H9 (cell line): ENCODE measurements at regions not wholly inside any gene's neighbourhood (a gene's known extent, or its start where the extent isn't known, plus 50 kb on each side); places are given as distances from the start of the nearest gene placed in this dataset.
"Not testable (repeated sequence)": the region's sequence is repeated elsewhere in the genome, so short reads cannot be mapped to it uniquely, and the experiment has no call there.

ENCODE experiments used
- DNase-seq: peaks from one replicate; pipeline ENCODE4 v3.0.0-alpha.2; 2017
- H2AFZ ChIP-seq: one replicate; pipeline ENCODE4 v1.6.1; 2013; ENCODE audit warnings: mild to moderate bottlenecking, low read length, control low read depth, moderate library complexity
- H2AK5ac ChIP-seq: 2 replicates; pipeline ENCODE4 v1.6.1; 2013; ENCODE audit warnings: low read length, control low read depth, mixed read lengths; ENCODE audit not compliant: insufficient read length
- H2BK120ac ChIP-seq: one replicate; pipeline ENCODE4 v1.6.1; 2013; ENCODE audit warnings: low read depth, mild to moderate bottlenecking, low read length, control low read depth, inconsistent platforms; ENCODE audit not compliant: poor library complexity, severe bottlenecking
- H2BK12ac ChIP-seq: 2 replicates; pipeline ENCODE4 v1.6.1; 2013; ENCODE audit warnings: low read length, control low read depth, mixed read lengths, low read depth; ENCODE audit not compliant: insufficient read length
- H2BK15ac ChIP-seq: 2 replicates; pipeline ENCODE4 v1.6.1; 2013; ENCODE audit warnings: low read depth, low read length, control low read depth
- H2BK20ac ChIP-seq: one replicate; pipeline ENCODE4 v1.6.1; 2013; ENCODE audit warnings: low read depth, mild to moderate bottlenecking, low read length, control low read depth, inconsistent platforms; ENCODE audit not compliant: poor library complexity, severe bottlenecking
- H2BK5ac ChIP-seq: 2 replicates; pipeline ENCODE4 v1.6.1; 2013; ENCODE audit warnings: low read length, control low read depth, mixed read lengths; ENCODE audit not compliant: insufficient read length
- H3K14ac ChIP-seq: 2 replicates; pipeline ENCODE4 v1.6.1; 2013; ENCODE audit warnings: low read length, control low read depth; ENCODE audit not compliant: insufficient read depth
- H3K18ac ChIP-seq: 2 replicates; pipeline ENCODE4 v1.6.1; 2013; ENCODE audit warnings: low read depth, mild to moderate bottlenecking, mixed read lengths, low read length, control low read depth; ENCODE audit not compliant: insufficient read length
- H3K23ac ChIP-seq: 2 replicates; pipeline ENCODE4 v1.6.1; 2013; ENCODE audit warnings: low read length, control low read depth, mixed read lengths, low read depth; ENCODE audit not compliant: insufficient read length
- H3K23me2 ChIP-seq: 2 replicates; pipeline ENCODE4 v1.6.1; 2013; ENCODE audit warnings: low read depth, mild to moderate bottlenecking, mixed read lengths, low read length, control low read depth; ENCODE audit not compliant: insufficient read length, poor library complexity, severe bottlenecking
- H3K27ac ChIP-seq: 2 replicates; pipeline ENCODE4 v1.5.1; 2013; ENCODE audit warnings: low read length, control low read depth, mixed read lengths, low read depth; ENCODE audit not compliant: insufficient read length
- H3K27me3 ChIP-seq: 2 replicates; pipeline ENCODE4 v1.6.1; 2013; ENCODE audit warnings: low read length, control low read depth, inconsistent platforms; ENCODE audit not compliant: insufficient read depth
- H3K4ac ChIP-seq: 2 replicates; pipeline ENCODE4 v1.6.1; 2013; ENCODE audit warnings: low read depth, mild to moderate bottlenecking, control low read depth, inconsistent platforms, low read length, moderate library complexity
- H3K4me1 ChIP-seq: 2 replicates; pipeline ENCODE4 v1.6.1; 2013; ENCODE audit warnings: low read length, control low read depth, inconsistent platforms; ENCODE audit not compliant: insufficient read depth
- H3K4me2 ChIP-seq: 2 replicates; pipeline ENCODE4 v1.6.1; 2013; ENCODE audit warnings: low read length, control low read depth, mixed read lengths; ENCODE audit not compliant: insufficient read length, insufficient read depth
- H3K56ac ChIP-seq: 2 replicates; pipeline ENCODE4 v1.6.1; 2013; ENCODE audit warnings: low read depth, mild to moderate bottlenecking, mixed read lengths, low read length, control low read depth; ENCODE audit not compliant: insufficient read length
- H3K79me1 ChIP-seq: 2 replicates; pipeline ENCODE4 v1.6.1; 2013; ENCODE audit warnings: low read depth, mild to moderate bottlenecking, moderate library complexity, low read length, control low read depth, inconsistent platforms; ENCODE audit not compliant: insufficient read depth, poor library complexity, severe bottlenecking
- H3K79me2 ChIP-seq: 2 replicates; pipeline ENCODE4 v1.6.1; 2013; ENCODE audit warnings: low read length, control low read depth, inconsistent platforms; ENCODE audit not compliant: insufficient read depth
- H3K9ac ChIP-seq: 2 replicates; pipeline ENCODE4 v1.6.1; 2013; ENCODE audit warnings: low read length, control low read depth, mixed read lengths; ENCODE audit not compliant: insufficient read length; ENCODE audit errors: extremely low read depth
- H3K9me3 ChIP-seq: one replicate; pipeline ENCODE4 v1.6.1; 2013; ENCODE audit warnings: low read depth, low read length, inconsistent platforms; ENCODE audit not compliant: control insufficient read depth
- H3T11ph ChIP-seq: one replicate; pipeline ENCODE4 v1.6.1; 2013; ENCODE audit warnings: mild to moderate bottlenecking, low read length, control low read depth, inconsistent platforms
- H4K20me1 ChIP-seq: one replicate; pipeline ENCODE4 v1.6.1; 2013; ENCODE audit not compliant: control insufficient read depth, insufficient read length, insufficient read depth
- H4K5ac ChIP-seq: 2 replicates; pipeline ENCODE4 v1.6.1; 2013; ENCODE audit warnings: low read depth, mild to moderate bottlenecking, mixed read lengths, low read length, control low read depth; ENCODE audit not compliant: insufficient read length
- H4K8ac ChIP-seq: replicated peaks from 2 replicates; pipeline ENCODE4 v1.6.1; 2013; ENCODE audit warnings: low read length, control low read depth, mixed read lengths, low read depth; ENCODE audit not compliant: insufficient read length
- H4K91ac ChIP-seq: 2 replicates; pipeline ENCODE4 v1.6.1; 2013; ENCODE audit warnings: low read depth, mild to moderate bottlenecking, moderate library complexity, mixed read lengths, low read length, control low read depth; ENCODE audit not compliant: insufficient read length
- H3K27ac Mint-ChIP-seq, 3 experiments: 2 replicates in 2 of 3; 3 replicates in 1 of 3; pipeline ENCODE4 v1.8.0; 2020 to 2021; ENCODE audit warnings: mixed read lengths in 3 of 3, mild to moderate bottlenecking in 1 of 3, moderate library complexity in 1 of 3
- H3K27me3 Mint-ChIP-seq: 2 replicates; pipeline ENCODE4 v1.8.0; 2021; ENCODE audit warnings: low read depth, mild to moderate bottlenecking, moderate library complexity, mixed read lengths
- H3K36me3 Mint-ChIP-seq, 3 experiments: 2 replicates in 2 of 3; 3 replicates in 1 of 3; pipeline ENCODE4 v1.8.0; 2020 to 2021; ENCODE audit warnings: low read depth in 3 of 3, mixed read lengths in 3 of 3; ENCODE audit not compliant: insufficient read depth in 1 of 3
- H3K4me1 Mint-ChIP-seq, 2 experiments: 2 replicates each; pipeline ENCODE4 v1.8.0; 2020; ENCODE audit warnings: mixed read lengths in 2 of 2
- H3K4me3 Mint-ChIP-seq, 2 experiments: 2 replicates in 1 of 2; 3 replicates in 1 of 2; pipeline ENCODE4 v1.8.0; 2020 to 2021; ENCODE audit warnings: mild to moderate bottlenecking in 2 of 2, mixed read lengths in 2 of 2, moderate library complexity in 1 of 2
- H3K9me3 Mint-ChIP-seq, 2 experiments: 2 replicates in 1 of 2; 3 replicates in 1 of 2; pipeline ENCODE4 v1.8.0; 2020; ENCODE audit warnings: mild to moderate bottlenecking in 2 of 2, mixed read lengths in 2 of 2, moderate library complexity in 1 of 2
- WGBS: extraction: QIAGEN DNeasy Blood & Tissue Kit; methylation state at CpG from one replicate; pipeline ENCODE4 v1.1.7; 2013; ENCODE audit warnings: missing lambda C conversion rate, low lambda C conversion rate, mixed read lengths; ENCODE audit not compliant: insufficient read length; ENCODE audit errors: extremely low coverage; 5-methylcytosine and 5-hydroxymethylcytosine counted together
- TF ChIP-seq, protein P1 (sequence below): fragments of 200-600 bp; sonication (generic); conservative IDR thresholded peaks from 3 replicates; pipeline ENCODE4 v1.8.0; 2021; ENCODE audit warnings: antibody characterized with exemption, mild to moderate bottlenecking

DNA sequence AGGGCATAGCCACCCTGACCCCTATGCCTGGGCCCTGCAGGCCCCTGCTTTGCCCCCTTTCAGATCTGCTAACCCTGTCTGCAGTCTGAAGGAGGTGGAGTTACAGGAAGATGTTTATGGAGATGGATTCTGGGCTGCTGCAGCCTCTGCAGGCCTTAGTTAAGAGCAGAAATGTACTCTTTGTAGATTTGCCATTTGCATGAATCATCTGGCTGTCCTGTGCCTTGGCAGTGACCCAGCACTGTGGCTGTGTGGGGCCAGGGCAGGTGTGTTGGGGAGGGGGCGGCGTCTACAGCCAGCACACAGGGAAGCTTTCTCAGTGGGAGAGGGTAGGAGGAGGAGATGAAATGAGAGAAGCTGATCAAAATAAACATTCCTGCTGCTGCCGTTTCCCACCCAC, 867.3 kb downstream of the PLA2G4A start:
- H4K91ac ChIP-seq, result no peak overlapping the region
- no peak overlapping the region for H3K4me3 Mint-ChIP-seq
- no peak overlapping the region for H3K18ac ChIP-seq
- H3K27ac ChIP-seq, result no peak overlapping the region
- no peak overlapping the region for H3T11ph ChIP-seq
- H2BK15ac ChIP-seq, result no peak overlapping the region
- H3K23me2 ChIP-seq, result no peaks in the 10 kb centered on the region
- H2AFZ ChIP-seq, result no peak overlapping the region
- H3K9me3 Mint-ChIP-seq, result no peaks in the 10 kb centered on the region
- no peak overlapping the region for H3K23ac ChIP-seq
- no peaks in the 10 kb centered on the region for H4K20me1 ChIP-seq
- no peak overlapping the region for H3K14ac ChIP-seq
- WGBS, result no CpG with 5 or more reads among the region's 3 CpGs
- no peaks in the 10 kb centered on the region for H3K79me2 ChIP-seq
- no peak overlapping the region for H3K9ac ChIP-seq
- no peak for DNase-seq
- H2BK120ac ChIP-seq, result no peak overlapping the region
- H3K9me3 ChIP-seq, result no peaks in the 10 kb centered on the region
- no peaks in the 10 kb centered on the region for H3K79me1 ChIP-seq
- no peak overlapping the region for H4K5ac ChIP-seq
- H2BK5ac ChIP-seq, result no peak overlapping the region
- no peak overlapping the region for H3K27ac Mint-ChIP-seq
- no peaks in the 10 kb centered on the region for H3K4me1 Mint-ChIP-seq
- H3K4me1 ChIP-seq, result no peaks in the 10 kb centered on the region
- H3K27me3 ChIP-seq, result no peaks in the 10 kb centered on the region
- no peak overlapping the region for H2AK5ac ChIP-seq
- no peak overlapping the region for H2BK20ac ChIP-seq
- no peaks in the 10 kb centered on the region for H3K27me3 Mint-ChIP-seq
- TF ChIP-seq, protein P1, sequence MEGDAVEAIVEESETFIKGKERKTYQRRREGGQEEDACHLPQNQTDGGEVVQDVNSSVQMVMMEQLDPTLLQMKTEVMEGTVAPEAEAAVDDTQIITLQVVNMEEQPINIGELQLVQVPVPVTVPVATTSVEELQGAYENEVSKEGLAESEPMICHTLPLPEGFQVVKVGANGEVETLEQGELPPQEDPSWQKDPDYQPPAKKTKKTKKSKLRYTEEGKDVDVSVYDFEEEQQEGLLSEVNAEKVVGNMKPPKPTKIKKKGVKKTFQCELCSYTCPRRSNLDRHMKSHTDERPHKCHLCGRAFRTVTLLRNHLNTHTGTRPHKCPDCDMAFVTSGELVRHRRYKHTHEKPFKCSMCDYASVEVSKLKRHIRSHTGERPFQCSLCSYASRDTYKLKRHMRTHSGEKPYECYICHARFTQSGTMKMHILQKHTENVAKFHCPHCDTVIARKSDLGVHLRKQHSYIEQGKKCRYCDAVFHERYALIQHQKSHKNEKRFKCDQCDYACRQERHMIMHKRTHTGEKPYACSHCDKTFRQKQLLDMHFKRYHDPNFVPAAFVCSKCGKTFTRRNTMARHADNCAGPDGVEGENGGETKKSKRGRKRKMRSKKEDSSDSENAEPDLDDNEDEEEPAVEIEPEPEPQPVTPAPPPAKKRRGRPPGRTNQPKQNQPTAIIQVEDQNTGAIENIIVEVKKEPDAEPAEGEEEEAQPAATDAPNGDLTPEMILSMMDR, result no peak
- no peak overlapping the region for H4K8ac ChIP-seq
- no peaks in the 10 kb centered on the region; a peak in 1 of 7 replicates for H3K36me3 Mint-ChIP-seq
- H2BK12ac ChIP-seq, result no peak overlapping the region
- H3K4ac ChIP-seq, result no peak overlapping the region
- H3K56ac ChIP-seq, result no peak overlapping the region
- H3K4me2 ChIP-seq, result no peak overlapping the region

- not testable (repeated sequence) for H2BK20ac ChIP-seq, H2BK15ac ChIP-seq, H3K4me2 ChIP-seq, DNase-seq, H2AK5ac ChIP-seq, H3K27ac Mint-ChIP-seq, H3K9me3 Mint-ChIP-seq, H3K23me2 ChIP-seq, H3K4me1 Mint-ChIP-seq, H2BK5ac ChIP-seq, H4K91ac ChIP-seq, H4K8ac ChIP-seq, H3K79me1 ChIP-seq, H3K23ac ChIP-seq, H3K36me3 Mint-ChIP-seq, H4K5ac ChIP-seq, H3K27me3 ChIP-seq, H3K27me3 Mint-ChIP-seq, H3K9me3 ChIP-seq, H4K20me1 ChIP-seq, H3K14ac ChIP-seq, H3T11ph ChIP-seq, H3K18ac ChIP-seq, H3K56ac ChIP-seq, H3K27ac ChIP-seq, H3K9ac ChIP-seq, H3K4me1 ChIP-seq, H3K79me2 ChIP-seq, H2AFZ ChIP-seq, H2BK12ac ChIP-seq, H2BK120ac ChIP-seq, H3K4ac ChIP-seq, H3K4me3 Mint-ChIP-seq
- no CpG with 5 or more reads among the region's 46 CpGs for WGBS
Measured at GRCh38 chr1:187703138-187704130, 874.7 kb downstream of the PLA2G4A start.
